HepG2 (cell line): ENCODE measurements at regions not wholly inside any gene's neighbourhood (a gene's known extent, or its start where the extent isn't known, plus 50 kb on each side); places are given as distances from the start of the nearest gene placed in this dataset.

ENCODE experiments used
- GABPB1 ChIP-seq: IDR thresholded peaks from 2 replicates; pipeline ENCODE4 v1.6.1; 2016; ENCODE audit warnings: mild to moderate bottlenecking, missing genetic modification reagents, moderate library complexity, missing compliant biosample characterization
- GATAD1 ChIP-seq: IDR thresholded peaks from 2 replicates; pipeline ENCODE4 v1.6.1; 2016; ENCODE audit warnings: missing genetic modification reagents, missing compliant biosample characterization
- GZF1 ChIP-seq: sonication (generic); formaldehyde crosslinking; IDR thresholded peaks from 2 replicates; pipeline ENCODE4 v1.5.1; 2020; ENCODE audit warnings: mild to moderate bottlenecking, missing genetic modification reagents
- KLF16 ChIP-seq, 2 experiments: sonication (generic) in 1 of 2; formaldehyde crosslinking in 1 of 2; IDR thresholded peaks; 2 replicates each; pipeline versions ENCODE4 v1.6.1 to v1.8.0; 2016 to 2023; ENCODE audit warnings: missing genetic modification reagents in 2 of 2, missing compliant biosample characterization in 1 of 2
- TCF12 ChIP-seq, 2 experiments: fragments of 450-650 bp in 1 of 2; sonication (generic) in 1 of 2; formaldehyde crosslinking in 1 of 2; IDR thresholded peaks; 2 replicates each; pipeline versions ENCODE4 v1.6.1 to v1.8.0; 2017 to 2022; ENCODE audit warnings: antibody characterized with exemption in 1 of 2, mild to moderate bottlenecking in 1 of 2, missing genetic modification reagents in 1 of 2, moderate library complexity in 1 of 2
- THYN1 ChIP-seq: sonication (generic); formaldehyde crosslinking; IDR thresholded peaks from 2 replicates; pipeline ENCODE4 v1.8.1; 2023; ENCODE audit warnings: low read depth, mild to moderate bottlenecking, moderate library complexity, missing genetic modification reagents, borderline replicate concordance
- ZNF224 ChIP-seq: sonication (generic); formaldehyde crosslinking; IDR thresholded peaks from 2 replicates; pipeline ENCODE4 v1.5.0; 2020; ENCODE audit warnings: mild to moderate bottlenecking, missing genetic modification reagents
- ZNF619 ChIP-seq: sonication (generic); formaldehyde crosslinking; IDR thresholded peaks from 2 replicates; pipeline ENCODE4 v1.4.0; 2020; ENCODE audit warnings: mild to moderate bottlenecking, missing genetic modification reagents
- ZNF747 ChIP-seq: sonication (generic); formaldehyde crosslinking; IDR thresholded peaks from 2 replicates; pipeline ENCODE4 v1.8.1; 2023; ENCODE audit warnings: missing genetic modification reagents, mild to moderate bottlenecking, borderline replicate concordance
- TF ChIP-seq, protein P1 (sequence below): sonication (generic); formaldehyde crosslinking; IDR thresholded peaks from 2 replicates; pipeline ENCODE4 v1.5.0; 2020; ENCODE audit warnings: mild to moderate bottlenecking, missing genetic modification reagents, borderline replicate concordance
- TF ChIP-seq, protein P2 (sequence below): sonication (generic); formaldehyde crosslinking; IDR thresholded peaks from 2 replicates; pipeline ENCODE4 v1.5.1; 2020; ENCODE audit warnings: mild to moderate bottlenecking, missing genetic modification reagents, moderate library complexity
- TF ChIP-seq, protein P3 (sequence below): sonication (generic); formaldehyde crosslinking; IDR thresholded peaks from 2 replicates; pipeline ENCODE4 v1.5.0; 2020; ENCODE audit warnings: mild to moderate bottlenecking, missing genetic modification reagents
- TF ChIP-seq, protein P4 (sequence below): sonication (generic); formaldehyde crosslinking; IDR thresholded peaks from 2 replicates; pipeline ENCODE4 v1.4.0; 2020; ENCODE audit warnings: missing genetic modification reagents
- TF ChIP-seq, protein P5 (sequence below): sonication (generic); formaldehyde crosslinking; IDR thresholded peaks from 2 replicates; pipeline ENCODE4 v1.8.0; 2022; ENCODE audit warnings: mild to moderate bottlenecking, missing genetic modification reagents; ENCODE audit not compliant: insufficient replicate concordance

DNA sequence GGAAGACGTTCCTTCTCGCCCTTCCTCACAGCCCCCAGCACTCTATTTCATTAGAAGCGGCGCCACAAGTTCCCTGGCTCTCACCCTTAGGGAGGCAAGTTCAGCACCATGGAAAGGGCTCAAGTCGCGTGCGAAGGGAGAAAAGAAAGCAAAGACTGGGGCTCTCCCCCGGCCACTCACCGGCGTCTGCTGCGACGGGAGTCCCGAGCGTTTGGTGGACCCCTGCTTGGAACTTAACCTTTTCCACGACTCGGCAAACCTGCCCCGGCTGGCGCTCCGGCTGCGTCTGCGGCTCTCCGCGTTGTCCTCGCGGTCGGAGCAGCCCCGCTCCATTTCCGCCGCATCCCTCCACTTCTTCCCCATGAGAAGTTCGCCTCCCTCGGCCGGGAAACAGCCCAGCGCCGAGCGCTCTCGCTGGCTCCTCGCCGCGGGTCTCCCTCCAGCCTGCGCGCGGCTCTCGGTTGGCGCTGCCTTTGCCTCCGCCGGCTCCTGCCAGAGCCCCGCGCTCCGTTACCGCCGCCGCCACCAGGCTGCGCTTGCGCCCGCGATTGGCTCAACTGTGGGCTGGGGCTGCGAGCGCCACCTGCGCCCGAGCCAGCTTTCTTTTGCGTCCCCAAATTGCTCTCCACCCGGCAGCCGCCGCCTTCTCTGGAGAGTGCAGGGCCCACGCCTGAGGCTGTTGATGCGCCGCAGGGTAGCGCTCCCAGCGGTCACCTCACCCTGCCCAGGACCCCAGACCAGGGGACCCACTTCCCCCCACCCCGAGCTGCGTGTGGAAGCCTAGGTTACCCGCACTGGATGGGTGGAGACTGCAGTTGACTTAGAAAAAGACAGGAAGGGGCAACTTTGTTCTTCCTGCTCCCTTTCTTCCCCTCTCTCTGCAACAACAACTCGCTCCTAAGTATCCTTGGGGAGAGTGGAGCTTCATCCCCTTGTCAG is 321.6 kb downstream of the CEMIP2 start (continued):
- TF ChIP-seq, protein P1, sequence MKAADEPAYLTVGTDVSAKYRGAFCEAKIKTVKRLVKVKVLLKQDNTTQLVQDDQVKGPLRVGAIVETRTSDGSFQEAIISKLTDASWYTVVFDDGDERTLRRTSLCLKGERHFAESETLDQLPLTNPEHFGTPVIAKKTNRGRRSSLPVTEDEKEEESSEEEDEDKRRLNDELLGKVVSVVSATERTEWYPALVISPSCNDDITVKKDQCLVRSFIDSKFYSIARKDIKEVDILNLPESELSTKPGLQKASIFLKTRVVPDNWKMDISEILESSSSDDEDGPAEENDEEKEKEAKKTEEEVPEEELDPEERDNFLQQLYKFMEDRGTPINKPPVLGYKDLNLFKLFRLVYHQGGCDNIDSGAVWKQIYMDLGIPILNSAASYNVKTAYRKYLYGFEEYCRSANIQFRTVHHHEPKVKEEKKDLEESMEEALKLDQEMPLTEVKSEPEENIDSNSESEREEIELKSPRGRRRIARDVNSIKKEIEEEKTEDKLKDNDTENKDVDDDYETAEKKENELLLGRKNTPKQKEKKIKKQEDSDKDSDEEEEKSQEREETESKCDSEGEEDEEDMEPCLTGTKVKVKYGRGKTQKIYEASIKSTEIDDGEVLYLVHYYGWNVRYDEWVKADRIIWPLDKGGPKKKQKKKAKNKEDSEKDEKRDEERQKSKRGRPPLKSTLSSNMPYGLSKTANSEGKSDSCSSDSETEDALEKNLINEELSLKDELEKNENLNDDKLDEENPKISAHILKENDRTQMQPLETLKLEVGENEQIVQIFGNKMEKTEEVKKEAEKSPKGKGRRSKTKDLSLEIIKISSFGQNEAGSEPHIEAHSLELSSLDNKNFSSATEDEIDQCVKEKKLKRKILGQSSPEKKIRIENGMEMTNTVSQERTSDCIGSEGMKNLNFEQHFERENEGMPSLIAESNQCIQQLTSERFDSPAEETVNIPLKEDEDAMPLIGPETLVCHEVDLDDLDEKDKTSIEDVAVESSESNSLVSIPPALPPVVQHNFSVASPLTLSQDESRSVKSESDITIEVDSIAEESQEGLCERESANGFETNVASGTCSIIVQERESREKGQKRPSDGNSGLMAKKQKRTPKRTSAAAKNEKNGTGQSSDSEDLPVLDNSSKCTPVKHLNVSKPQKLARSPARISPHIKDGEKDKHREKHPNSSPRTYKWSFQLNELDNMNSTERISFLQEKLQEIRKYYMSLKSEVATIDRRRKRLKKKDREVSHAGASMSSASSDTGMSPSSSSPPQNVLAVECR = no peak
- no peak for TF ChIP-seq THYN1
- TF ChIP-seq GZF1 (CRISPR knock-in tag) = no peak
- TF ChIP-seq, protein P2, sequence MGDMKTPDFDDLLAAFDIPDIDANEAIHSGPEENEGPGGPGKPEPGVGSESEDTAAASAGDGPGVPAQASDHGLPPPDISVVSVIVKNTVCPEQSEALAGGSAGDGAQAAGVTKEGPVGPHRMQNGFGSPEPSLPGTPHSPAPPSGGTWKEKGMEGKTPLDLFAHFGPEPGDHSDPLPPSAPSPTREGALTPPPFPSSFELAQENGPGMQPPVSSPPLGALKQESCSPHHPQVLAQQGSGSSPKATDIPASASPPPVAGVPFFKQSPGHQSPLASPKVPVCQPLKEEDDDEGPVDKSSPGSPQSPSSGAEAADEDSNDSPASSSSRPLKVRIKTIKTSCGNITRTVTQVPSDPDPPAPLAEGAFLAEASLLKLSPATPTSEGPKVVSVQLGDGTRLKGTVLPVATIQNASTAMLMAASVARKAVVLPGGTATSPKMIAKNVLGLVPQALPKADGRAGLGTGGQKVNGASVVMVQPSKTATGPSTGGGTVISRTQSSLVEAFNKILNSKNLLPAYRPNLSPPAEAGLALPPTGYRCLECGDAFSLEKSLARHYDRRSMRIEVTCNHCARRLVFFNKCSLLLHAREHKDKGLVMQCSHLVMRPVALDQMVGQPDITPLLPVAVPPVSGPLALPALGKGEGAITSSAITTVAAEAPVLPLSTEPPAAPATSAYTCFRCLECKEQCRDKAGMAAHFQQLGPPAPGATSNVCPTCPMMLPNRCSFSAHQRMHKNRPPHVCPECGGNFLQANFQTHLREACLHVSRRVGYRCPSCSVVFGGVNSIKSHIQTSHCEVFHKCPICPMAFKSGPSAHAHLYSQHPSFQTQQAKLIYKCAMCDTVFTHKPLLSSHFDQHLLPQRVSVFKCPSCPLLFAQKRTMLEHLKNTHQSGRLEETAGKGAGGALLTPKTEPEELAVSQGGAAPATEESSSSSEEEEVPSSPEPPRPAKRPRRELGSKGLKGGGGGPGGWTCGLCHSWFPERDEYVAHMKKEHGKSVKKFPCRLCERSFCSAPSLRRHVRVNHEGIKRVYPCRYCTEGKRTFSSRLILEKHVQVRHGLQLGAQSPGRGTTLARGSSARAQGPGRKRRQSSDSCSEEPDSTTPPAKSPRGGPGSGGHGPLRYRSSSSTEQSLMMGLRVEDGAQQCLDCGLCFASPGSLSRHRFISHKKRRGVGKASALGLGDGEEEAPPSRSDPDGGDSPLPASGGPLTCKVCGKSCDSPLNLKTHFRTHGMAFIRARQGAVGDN = peak; percentile 45
- peak; percentile 28; the same call in 1 of the 2 replicates for TF ChIP-seq GABPB1
- TF ChIP-seq, protein P3, sequence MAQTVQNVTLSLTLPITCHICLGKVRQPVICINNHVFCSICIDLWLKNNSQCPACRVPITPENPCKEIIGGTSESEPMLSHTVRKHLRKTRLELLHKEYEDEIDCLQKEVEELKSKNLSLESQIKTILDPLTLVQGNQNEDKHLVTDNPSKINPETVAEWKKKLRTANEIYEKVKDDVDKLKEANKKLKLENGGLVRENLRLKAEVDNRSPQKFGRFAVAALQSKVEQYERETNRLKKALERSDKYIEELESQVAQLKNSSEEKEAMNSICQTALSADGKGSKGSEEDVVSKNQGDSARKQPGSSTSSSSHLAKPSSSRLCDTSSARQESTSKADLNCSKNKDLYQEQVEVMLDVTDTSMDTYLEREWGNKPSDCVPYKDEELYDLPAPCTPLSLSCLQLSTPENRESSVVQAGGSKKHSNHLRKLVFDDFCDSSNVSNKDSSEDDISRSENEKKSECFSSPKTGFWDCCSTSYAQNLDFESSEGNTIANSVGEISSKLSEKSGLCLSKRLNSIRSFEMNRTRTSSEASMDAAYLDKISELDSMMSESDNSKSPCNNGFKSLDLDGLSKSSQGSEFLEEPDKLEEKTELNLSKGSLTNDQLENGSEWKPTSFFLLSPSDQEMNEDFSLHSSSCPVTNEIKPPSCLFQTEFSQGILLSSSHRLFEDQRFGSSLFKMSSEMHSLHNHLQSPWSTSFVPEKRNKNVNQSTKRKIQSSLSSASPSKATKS (CRISPR knock-in tag) = no peak
- peak; percentile 28; the same call in 1 of the 2 replicates for TF ChIP-seq ZNF747
- no peak for TF ChIP-seq KLF16 (CRISPR knock-in tag; IDR thresholded peaks at IDR 0.05)
- TF ChIP-seq TCF12 (IDR thresholded peaks at IDR 0.05) = no peak
- TF ChIP-seq TCF12 (CRISPR knock-in tag; IDR thresholded peaks at IDR 0.05) = no peak
- TF ChIP-seq ZNF224 (CRISPR knock-in tag) = no peak
- TF ChIP-seq ZNF619 (CRISPR knock-in tag) = no peak
- TF ChIP-seq, protein P4, sequence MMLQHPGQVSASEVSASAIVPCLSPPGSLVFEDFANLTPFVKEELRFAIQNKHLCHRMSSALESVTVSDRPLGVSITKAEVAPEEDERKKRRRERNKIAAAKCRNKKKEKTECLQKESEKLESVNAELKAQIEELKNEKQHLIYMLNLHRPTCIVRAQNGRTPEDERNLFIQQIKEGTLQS = no peak
- no peak for TF ChIP-seq GATAD1
- TF ChIP-seq, protein P5, sequence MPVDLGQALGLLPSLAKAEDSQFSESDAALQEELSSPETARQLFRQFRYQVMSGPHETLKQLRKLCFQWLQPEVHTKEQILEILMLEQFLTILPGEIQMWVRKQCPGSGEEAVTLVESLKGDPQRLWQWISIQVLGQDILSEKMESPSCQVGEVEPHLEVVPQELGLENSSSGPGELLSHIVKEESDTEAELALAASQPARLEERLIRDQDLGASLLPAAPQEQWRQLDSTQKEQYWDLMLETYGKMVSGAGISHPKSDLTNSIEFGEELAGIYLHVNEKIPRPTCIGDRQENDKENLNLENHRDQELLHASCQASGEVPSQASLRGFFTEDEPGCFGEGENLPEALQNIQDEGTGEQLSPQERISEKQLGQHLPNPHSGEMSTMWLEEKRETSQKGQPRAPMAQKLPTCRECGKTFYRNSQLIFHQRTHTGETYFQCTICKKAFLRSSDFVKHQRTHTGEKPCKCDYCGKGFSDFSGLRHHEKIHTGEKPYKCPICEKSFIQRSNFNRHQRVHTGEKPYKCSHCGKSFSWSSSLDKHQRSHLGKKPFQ = no peak
